LNCAP (cell line): ENCODE measurements at regions not wholly inside any gene's neighbourhood (a gene's known extent, or its start where the extent isn't known, plus 50 kb on each side); places are given as distances from the start of the nearest gene placed in this dataset.

ENCODE experiments used
- TF ChIP-seq, protein P1 (sequence below): fragments of 450-650 bp; IDR thresholded peaks from 2 replicates; pipeline ENCODE4 v1.5.1; 2017; ENCODE audit warnings: mild to moderate bottlenecking

DNA sequence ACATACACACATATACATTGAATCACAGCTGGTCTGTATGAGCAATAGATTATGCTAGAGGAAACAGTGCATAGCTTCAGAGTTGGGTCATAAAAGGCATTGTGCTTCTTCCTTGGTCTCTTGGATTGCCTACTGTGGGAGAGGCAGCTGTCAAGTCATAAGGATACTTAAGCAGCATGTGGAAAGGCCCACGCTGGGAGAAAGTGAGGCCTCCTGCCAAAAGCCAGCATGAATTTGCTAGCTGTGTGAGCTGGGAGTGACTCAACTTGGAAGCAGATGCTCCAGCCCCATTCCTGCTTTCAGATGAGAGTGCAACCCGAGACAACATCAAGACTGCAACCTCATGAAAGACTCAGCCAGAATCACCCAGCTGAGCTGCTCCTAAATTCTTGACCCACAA lies 311.9 kb upstream of the TBX3 start:
- TF ChIP-seq, protein P1, sequence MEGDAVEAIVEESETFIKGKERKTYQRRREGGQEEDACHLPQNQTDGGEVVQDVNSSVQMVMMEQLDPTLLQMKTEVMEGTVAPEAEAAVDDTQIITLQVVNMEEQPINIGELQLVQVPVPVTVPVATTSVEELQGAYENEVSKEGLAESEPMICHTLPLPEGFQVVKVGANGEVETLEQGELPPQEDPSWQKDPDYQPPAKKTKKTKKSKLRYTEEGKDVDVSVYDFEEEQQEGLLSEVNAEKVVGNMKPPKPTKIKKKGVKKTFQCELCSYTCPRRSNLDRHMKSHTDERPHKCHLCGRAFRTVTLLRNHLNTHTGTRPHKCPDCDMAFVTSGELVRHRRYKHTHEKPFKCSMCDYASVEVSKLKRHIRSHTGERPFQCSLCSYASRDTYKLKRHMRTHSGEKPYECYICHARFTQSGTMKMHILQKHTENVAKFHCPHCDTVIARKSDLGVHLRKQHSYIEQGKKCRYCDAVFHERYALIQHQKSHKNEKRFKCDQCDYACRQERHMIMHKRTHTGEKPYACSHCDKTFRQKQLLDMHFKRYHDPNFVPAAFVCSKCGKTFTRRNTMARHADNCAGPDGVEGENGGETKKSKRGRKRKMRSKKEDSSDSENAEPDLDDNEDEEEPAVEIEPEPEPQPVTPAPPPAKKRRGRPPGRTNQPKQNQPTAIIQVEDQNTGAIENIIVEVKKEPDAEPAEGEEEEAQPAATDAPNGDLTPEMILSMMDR: no peak

DNA sequence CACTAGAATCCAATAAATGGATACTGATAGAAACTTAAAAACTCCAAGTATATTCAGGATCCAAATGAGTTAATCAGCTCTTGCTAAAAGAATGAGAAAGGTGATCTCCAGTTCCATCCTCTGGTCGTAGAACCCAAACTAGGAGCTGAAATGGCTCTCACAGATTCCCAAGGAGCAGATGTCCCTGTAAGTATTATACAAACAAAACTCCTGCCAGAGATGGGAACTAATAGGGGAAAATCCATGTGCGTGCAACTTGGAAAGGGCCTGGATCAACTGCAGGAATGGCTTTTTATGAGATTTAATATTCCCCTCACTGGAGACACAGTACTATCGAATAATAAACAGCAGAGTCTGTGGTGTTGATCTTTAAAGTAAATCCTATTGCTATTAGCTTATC lies 309.2 kb upstream of the TBX3 start:
- TF ChIP-seq, protein P1: no peak

DNA sequence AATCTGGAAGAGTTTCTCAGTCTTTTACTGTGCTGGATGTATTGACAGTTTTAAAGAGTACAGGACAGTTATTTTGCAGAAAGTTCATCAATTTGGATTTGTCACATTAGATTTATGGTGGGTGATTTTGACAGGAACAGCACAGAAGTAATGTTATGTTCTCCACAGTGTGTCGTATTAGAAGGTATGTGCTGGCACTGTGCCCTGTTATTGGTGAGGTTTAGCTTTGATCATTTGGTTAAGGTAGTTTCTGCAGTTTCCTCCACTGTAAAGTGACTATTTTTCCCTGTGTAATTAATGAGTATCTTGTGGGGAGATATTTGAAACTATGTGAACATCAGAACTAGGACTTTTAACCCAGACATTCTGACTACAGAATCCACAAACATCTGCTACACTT lies 308.5 kb upstream of the TBX3 start:
- TF ChIP-seq, protein P1: no peak

DNA sequence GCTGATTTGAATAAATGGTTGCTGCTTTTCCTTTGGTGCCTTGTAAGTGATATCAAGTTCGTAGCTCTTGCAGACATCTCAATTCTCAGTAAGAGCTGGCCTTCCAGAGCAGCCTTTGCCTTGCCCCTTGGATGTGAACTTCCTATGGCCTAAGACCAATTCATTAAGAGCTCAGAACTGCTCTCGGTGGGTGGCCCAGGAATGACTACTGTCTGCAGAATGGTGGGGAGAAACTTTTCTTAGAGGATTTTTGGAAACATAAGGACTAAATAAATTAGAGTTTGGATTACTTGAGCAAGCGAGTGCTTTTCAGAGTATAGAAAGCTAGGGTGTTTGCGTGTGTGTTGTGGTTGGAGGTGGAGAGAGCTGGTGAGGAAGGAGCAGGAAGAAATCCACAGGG lies 306.4 kb upstream of the TBX3 start:
- TF ChIP-seq, protein P1: no peak

DNA sequence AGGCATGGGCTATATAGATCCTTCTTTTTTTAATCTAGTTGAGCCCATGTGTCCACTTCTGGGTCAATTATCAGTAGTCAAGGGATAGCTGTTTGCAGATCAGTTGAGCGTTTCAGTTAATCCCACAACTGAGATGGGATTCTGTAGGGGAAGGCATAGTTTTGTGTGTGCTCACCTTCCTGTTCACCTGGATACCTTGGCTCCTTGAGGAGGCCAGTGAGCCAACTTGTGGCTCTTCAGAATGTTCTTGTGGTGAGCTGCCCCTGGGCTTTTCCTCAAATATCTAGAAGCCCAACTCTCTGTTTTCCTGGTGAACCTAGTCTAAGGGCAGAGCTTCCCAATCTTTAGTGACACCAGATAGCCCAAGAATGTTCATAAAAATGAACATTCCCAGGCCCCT lies 302.9 kb upstream of the TBX3 start:
- TF ChIP-seq, protein P1: no peak

DNA sequence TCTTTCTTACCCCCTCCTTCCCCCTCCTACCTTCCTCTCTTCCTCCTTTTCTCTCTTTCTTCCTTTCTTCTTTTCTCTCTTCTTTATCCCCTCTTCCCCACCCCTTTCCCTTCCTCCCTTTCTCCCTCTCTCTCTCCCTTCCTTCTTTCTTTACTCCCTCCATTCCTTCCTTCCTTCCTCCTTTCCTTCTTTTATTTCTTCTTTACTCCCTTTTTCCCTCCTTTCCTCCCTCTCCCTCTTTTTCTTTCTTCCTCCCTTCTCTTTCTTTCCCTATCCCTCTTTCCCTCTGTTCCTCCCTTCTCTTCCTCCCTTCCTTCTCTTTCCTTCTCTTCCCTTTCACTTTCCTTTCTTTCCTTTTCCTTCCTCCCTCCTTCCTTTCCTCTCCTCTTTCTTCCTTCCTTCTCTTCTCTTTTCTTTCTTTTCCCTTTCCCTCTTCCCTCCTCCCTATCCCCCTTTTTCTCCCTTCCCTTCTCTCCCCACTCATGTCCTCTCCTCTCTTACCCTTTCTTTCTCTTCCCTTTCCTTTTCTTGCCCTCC lies 302.3 kb upstream of the TBX3 start:
- TF ChIP-seq, protein P1: no peak

DNA sequence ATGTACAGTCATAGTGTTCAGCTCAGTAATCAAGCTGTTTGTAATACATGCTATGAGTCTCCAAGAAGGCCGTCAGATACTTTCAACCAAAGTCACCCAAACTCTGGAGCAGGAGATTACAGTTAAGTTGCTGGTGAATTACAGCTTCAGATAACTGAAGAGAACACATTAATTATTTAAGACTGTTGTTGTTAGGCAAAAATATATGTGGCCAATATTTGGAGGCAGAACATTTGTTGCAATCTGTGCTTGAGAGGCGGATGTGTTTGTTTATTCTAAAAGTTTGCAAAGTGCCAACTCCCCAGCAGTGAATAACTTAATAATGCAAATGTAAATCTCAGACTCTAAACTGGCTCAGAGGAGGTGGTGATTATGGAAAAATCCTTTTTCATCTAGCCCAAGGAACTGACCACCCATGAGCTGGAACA lies 300.7 kb upstream of the TBX3 start:
- TF ChIP-seq, protein P1: no peak

DNA sequence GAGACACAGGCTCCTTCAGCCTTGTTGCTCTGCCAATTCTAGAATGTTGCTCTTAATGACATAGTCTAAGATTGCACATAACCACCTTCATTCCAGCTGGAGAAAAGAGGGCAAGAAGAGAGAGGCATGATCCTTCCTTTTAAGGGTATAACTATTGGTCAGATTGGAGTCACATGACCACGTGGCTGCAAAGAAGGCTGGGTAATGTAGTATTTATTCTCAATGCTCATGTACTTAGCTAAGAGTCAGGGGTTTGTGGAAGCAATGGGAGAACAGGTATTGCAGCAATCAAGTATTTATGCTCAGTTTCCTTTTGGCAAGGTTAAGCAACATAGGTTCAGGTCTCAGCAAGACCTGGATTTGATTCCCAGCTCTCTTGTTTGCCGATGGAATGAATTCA lies 298.8 kb upstream of the TBX3 start:
- TF ChIP-seq, protein P1: no peak
